ENCODE measurements at regions not wholly inside any gene's neighbourhood (a gene's known extent, or its start where the extent isn't known, plus 50 kb on each side); places are given as distances from the start of the nearest gene placed in this dataset.
A peak's percentile ranks its signal among the peaks of the same experiment; 100 is the strongest.
"Not testable (repeated sequence)": the region's sequence is repeated elsewhere in the genome, so short reads cannot be mapped to it uniquely, and the experiment has no call there.

DNA sequence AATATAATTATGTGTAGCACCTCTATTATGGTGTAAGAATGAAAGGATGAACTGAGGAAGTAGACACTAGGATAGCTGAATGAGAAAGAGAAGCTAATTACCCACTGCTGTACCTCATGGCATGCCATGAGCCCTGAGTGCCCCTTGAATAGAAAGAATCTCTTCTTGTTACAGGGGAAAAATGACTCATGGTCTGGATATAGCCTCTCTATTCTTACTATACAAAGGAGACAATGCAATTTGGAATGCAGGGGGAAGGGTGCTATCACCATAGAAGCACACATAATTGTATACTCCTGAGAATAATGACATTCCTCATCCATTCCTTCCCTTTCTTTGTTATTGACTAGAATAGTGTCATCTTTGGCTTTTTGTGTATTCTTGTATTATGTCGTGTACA, 385.2 kb downstream of the CDH7 start:
- DNase-seq: peak; percentile 82

DNA sequence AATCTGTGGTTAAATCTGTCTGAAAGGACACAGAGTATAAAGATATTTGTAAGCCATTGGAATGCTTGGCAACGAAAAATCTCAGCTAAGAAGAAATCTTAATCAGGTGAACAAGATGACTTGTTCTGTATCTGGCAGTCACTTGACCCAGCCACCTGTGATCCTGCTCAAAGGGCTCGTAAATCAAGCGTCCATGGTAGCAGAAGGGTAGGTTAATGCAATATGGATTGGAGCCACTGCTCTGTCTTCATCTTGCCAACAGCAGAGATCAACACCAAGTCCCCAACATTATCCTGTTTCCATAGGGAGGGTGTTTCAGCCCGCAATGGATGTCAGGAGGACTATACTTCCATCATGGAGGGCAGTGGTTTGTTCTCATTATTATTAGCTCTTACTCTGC, 378.4 kb downstream of the CDH7 start:
- DNase-seq: no peak

DNA sequence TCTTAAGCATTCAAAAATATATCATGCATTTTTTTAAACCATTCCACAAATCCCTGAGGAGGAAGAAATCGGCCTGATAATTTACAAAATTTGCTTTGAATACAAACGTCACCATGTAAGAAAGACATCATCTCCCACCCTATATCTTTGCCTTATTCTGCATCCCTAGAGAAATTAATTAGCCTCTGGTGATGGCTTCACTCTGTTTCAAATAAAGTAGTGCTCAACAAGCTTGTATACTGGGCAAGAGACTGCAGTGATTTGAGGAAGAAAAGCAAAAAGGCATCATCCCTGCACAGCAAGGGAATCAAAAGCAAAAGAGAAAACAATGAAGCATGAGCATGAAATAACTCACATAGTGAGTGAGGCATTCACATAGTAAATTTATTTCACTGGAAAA, 375.5 kb downstream of the CDH7 start:
- no peak for DNase-seq

DNA sequence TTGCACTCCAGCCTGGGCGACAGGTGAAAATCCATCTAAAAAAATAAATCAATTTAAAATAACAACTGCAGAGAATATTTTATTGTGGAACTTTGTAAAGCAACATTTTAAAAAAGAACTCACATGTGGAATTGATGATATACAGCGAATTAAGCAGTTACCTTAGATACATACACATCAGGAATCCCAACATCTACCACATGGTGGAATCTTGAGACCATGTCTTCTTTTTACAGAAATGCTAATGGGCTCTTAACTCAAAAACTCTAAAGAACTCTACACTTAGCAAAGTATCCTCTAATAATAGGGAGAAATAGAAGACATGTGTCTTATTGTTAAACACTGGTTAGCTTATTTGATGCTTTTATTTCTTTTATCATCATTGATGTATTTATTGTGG, 373.6 kb downstream of the CDH7 start:
- no peak for DNase-seq

DNA sequence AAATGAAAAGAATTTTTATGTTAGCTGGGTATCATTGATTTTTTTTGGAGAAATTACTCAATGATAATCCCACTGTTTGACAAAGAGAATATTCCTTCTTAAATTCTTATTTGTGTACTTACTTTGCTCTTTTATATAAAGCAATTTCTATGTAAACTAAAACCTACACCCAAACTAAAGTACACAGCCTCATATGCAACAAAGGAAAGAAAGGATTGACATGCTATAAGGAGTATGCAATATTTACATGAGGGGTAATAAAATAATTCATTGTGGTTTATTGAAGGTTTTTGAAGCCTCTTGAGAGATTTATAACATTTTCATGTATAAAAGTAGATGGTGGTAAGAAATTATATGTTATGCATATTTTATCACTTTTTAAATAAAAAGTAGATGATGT, 368.5 kb downstream of the CDH7 start:
- DNase-seq: no peak

DNA sequence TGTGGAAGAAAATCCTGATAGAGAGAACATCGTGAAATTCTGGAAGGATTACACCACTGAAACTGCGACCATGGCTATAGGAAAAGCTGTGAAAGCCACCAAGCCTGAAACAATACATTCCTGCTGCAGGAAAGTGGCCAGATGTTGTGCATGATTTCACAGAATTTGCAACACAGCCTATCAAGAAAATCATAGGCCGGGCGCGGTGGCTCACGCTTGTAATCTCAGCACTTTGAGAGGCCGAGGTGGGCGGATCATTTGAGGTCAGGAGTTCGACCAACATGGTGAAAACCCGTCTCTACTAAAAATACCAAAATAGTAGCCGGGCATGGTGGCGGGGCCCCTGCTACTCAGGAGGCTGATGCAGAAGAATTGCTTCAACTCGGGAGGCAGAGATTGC, 360.2 kb downstream of the CDH7 start:
- no peak for DNase-seq

DNA sequence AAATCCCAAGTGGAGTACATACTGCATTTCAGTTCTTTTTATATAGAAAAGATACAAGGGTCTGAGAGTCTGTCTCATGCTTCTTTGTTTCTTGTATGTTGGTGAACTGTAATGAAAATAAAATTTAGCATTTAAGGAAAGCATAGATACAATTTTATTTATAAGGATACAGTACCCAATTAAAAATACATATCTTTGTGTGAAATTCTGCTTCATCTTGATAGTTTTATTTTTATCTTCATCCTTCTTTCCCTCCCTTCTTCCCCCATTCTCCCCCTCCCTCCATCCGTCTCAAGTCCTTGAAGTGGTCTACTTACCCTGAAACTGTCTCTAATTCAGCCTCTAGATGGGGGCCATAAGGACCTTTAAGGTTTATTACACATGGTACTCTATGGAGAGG, 359.8 kb downstream of the CDH7 start:
- DNase-seq: peak; percentile 22

DNA sequence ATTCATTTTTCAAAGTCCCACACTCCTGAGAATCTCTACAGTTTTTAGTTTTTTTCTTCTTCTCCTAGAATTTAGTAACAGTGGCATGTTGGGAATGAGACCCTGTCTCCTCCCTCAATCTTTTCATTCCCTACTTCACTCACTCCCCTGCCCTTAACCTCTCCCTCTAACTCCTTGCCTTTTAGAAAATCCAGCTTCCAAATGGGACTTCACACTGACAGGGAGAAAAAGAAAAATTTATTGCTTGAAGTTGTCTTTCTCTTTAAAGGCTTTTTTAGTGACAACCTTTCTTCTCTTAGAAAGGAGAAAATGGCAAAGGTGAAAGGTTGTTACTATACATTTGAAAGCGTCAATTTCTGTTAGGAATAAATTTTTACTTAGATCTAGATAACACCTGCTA, 359.2 kb downstream of the CDH7 start:
- peak; percentile 26 for DNase-seq

DNA sequence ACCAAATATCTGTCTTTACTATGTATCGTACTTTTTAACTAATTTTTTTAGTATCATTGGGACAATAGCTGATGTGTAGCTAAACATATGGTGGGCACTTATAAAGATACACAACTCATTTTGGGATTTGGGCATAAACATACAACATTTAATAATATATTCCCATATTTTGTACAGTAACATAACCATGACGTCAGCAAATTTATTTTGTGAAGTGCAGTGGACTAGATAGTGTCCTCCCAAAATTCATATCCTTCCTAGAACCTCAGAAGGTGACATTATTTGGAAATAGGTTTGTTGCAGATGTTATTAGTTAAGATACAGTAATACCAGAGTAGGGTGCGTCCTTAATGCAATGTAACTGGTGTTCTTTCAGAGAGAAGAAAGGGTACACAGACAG, 356.7 kb downstream of the CDH7 start:
- DNase-seq: no peak

DNA sequence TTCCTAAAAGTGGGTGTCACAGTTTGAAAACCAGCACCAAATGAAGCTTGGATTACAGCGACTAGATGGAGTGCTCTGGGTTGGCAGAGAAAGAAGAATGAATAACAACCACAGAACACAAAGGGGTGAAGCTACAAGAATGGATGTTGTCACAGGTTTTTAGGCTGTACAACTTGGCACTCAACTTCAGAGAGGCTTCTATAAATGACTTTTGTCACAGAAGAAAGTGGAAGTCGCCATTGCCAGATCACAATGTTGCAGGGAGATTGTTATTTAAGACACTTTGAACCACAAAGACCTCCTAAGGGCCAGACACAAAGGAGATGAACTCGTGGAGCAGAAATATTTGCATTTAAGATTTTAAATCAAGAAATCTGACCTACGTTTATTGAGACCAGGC, 354.2 kb downstream of the CDH7 start:
- DNase-seq: no peak

DNA sequence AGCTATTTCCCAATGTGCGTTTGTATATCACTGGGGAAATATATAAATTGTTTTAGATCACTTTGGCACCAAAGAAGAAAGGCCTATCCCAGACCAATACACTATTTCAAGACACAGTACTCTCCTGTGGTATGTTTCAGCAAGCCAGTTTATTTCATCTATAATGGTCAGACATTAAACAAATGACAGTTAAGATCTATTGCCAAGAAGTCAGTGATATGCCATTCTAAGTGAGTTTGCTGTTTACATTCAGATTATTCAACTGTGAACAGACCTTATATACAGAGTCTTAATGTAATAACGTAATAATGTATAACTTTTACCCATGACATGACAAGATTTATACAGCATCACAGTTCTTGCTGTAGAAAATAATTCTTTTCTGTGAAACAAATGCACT, 352.7 kb downstream of the CDH7 start:
- no peak for DNase-seq

DNA sequence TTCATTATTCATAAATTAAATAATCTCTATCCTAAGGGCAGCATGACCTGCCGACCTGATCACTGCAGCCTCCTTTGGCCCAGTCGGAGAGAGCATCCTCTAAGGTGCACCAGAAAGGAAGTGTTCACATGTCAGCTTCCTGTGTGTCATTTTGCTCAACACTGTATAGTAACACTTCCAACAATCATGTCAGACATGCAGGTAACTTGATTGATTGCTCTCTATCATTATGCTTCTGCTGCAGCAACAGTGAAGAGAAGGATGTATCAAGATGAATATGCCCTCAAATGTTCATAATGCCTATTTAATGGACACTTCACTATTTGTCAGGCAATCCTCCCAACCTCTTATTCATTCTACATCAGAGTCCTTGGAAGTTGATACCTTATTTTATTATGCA, 332.3 kb downstream of the CDH7 start:
- DNase-seq: no peak

DNA sequence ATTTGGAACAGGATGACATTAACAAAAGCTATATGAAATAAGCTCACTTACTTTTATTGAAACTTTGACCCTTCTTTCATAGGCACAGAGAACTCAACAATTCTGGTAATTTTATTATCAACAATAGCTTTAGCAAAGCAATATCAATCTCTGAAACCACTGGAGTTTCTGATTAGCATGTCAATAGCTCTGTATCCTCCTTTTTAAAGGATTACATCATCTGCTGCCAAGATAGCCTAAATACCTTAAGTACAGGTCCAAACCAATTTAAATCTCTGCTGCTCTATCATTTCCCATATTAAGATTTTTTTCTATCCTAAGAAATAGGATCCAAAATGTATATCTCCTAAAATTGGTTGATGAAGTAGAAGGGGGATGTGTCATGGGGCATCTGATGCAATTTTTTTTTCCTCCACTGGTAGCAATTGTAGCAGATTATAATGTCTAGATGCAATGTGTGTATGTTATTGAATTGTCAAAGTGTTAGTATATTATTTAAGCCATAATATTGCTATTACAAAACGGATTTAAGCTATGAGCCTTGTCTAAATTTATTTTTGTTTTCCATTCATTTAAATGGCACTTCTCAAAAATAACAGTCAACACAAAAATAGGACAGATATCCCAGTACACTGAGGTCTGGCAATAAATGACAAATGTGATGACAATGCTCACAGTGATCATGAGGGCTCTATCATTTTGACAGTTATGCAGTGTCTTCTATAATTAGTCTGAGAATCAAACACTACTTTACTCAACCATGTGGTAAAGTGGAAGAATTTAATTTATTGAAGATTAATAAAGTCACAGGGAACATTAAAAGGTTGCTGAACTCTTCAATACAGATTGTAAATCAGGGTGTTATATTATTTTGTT, 328.4 kb downstream of the CDH7 start:
- no peak for DNase-seq

DNA sequence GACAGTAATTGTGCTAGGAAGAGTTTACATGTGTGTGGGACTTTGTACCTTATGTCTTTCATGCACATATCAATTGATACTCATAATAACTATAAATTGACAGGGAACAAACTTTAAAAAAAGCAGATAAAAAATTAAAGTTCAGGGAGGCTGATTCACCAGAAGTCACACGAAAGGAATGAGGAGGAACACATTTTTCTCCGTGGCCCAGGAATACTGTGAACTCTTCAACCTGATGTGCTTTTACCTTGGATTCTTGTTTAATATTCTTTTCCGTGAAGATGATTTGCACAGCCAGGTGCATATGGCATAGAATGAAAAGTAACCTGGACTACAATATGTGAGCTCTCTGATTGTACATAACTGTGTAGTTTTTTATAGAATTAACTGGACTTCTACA, 326.3 kb downstream of the CDH7 start:
- no peak for DNase-seq

DNA sequence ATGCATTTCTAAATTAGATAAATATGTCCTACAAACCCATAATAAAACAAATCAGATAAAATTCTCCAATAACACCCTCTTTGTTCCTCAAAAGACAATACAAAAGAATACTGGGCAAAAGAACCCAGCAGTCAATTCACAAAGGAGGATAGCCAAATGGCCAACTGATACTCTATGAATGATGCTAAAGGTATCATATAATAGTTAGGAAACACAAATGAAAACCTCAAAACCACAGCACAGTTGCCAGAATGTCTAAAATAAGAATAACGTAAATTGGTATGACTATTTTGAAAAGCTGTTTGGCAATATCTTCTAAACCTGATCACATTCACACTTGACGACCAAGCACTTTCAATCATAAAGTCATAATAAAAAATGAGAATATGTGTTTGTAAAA, 315.4 kb downstream of the CDH7 start:
- DNase-seq: no peak

DNA sequence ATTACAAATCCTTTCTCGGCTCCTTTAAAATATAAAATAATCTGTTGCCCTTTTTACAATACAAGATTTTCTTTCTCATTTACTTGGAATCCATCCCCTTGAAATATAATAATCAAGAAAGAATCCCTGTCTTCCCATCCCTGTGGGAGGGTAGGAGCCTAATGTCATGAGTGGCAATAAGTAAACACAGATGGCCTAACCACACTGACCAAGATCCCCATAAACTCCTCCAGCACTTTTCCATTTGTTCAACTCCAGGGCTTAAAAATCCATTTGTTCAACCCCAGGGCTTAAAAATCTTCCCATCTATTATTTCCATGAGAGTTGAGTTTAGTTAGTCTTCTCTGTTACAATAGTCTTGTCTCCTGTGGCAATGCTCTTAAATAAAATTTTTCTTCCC, 297.6 kb downstream of the CDH7 start:
- no peak for DNase-seq

DNA sequence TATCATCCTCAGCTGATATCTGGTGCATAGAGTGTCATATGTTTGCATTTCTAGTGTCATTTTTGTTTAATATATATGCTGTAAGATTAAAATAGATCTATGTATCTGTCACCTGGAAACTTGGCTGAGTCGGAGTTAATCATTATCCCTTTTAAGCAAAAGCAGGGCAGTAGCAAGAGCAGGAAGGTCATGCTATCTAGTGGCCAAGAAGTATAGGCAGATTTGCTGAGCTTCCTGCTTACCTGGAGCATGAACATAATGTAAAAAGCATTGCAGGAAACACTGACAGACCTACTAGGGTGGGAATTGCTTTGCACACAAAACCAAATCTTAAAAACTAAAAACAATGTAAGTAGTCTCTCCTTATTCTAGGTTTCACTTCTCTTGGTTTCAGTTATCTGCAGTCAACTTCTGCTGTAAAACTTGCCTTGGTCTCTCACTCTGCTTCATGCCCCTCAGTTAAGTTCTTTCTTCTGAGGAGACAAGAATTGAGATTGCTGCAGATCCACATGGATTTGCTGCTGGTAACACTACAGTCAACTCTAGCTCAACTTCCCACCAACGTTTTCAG, 295.3 kb downstream of the CDH7 start:
- DNase-seq: no peak

DNA sequence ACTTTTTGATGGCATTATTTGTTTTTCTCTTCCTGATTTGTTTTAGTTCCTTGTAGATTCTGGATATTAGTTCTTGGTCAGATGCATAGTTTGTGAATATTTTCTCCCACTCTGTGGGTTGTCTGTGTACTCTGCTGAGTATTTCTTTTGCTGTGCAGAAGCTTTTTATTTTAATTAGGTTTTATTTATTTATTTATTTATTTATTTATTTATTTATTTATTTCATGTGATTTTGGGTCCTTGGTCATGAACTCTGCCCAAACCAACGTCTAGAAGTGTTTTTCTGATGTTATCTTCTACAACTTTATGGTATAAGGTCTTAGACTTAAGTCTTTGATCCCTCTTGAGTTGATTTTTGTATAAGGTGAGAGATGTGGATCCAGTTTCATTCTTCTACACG, 292.2 kb downstream of the CDH7 start:
- DNase-seq: no peak

DNA sequence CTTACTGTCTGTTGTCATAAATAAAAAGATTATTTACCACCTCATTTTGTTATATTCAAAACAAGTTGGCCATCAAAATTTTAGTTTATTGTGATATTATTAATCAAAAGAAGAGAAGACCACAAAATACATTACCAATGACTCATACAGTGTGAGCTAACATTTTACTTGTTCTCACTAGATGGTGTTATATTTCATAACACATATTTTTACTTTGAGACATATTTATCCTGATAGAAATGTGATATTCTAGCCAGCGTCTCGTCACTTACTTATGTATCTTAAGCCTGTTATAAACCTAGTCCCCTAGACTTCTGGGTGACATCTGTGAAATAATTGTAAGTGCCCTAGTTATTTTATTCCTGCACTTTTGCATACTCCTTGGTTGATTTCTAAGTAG, 263.2 kb downstream of the CDH7 start:
- no peak for DNase-seq

DNA sequence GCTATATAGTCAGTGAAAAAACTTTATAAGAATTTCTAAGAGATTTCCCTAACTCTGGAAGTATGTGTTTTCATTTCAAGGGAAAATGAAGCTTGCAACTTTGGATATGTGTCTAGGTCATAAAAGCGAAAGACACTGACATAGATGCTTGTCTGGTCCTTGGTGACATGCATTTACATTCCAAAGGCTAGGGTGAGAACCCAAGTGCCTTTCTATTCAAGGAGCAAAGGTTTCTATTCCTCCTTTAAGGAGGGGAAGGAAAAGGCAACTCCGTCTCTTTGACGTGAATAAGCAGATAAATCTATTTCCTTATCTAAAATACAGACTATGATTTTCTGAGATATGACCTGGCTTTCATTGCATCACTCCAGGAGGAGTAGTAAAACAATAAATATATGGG, 261.1 kb downstream of the CDH7 start:
- no peak for DNase-seq

DNA sequence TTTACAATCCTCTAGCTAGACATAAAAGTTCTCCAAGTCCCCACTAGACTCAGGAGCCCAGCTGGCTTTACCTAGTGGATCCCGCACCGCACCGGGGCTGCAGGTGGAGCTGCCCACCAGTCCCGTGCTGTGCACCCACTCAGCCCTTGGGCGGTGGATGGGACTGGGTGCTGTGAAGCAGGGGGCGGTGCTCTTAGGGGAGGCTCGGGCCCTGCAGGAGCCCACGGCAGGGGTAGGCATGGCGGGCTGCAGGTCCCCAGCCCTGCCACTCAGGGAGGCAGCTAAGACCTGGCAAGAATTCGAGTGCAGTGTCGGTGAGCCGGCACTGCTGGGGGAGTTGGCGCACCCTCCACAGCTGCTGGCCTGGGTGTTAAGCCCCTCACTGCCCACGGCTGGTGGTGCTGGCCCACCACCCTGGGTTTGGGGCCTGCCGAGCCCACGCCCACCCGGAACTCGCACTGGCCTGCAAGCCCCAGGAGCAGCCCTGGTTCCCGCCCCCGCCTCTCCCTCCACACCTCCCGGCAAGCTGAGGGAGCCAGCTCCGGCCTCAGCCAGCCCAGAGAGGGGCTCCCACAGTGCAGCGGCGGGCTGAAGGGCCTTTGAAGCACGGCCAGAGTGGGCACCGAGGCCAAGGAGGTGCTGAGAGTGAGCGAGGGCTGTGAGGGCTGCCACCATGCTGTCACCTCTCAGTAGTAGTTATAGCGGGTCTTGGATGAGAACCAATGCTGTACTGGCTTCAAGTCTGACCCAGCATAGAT, 255.2 kb downstream of the CDH7 start:
- DNase-seq: no peak

DNA sequence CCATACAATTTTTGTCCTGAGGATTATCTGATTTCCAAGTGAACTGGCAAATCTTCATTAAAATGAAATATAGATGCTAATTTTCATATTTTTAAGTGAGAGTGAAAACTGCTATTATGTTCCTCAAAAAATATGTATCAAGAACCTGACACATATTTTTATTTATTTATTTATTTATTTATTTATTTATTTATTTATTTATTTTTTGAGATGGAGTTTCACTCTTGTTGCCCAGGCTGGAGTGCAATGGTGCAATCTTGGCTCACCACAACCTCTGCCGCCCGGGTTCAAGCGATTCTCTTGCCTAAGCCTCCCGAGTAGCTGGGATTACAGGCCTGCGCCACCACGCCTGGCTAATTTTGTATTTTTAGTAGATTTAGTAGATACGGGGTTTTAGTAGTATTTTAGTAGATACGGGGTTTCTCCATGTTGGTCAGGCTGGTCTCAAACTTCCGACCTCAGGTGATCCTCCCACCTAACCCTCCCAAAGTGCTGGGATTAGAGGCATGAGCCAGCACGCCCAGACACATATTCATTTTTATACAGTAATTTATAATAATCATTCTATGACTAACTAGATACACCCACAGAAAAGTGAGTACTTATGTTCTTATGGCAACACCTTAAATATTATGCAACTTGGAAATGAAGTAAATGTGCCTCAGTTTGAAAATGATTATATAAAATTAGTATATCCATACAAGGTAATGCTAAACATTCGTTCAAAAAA, 248.3 kb downstream of the CDH7 start:
- DNase-seq: not testable (repeated sequence)

DNA sequence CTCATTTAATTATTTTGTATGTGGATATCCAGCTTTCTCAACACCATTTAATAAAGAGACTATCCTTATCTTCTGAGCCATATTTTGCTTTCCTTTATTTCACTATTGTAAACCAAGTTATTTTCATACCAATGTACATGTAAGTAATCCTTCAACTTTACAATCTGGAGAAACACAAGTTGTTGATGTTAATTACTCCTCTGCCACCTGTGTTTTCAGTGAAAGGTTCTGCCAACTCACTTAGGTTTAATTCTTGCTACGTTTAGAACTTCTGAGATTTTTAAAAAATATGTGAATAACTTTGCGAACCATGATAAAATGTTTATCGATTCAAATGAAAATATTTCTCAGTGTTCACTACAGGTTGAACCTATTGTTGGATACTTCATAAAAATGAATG, 244.4 kb downstream of the CDH7 start:
- DNase-seq: no peak

DNA sequence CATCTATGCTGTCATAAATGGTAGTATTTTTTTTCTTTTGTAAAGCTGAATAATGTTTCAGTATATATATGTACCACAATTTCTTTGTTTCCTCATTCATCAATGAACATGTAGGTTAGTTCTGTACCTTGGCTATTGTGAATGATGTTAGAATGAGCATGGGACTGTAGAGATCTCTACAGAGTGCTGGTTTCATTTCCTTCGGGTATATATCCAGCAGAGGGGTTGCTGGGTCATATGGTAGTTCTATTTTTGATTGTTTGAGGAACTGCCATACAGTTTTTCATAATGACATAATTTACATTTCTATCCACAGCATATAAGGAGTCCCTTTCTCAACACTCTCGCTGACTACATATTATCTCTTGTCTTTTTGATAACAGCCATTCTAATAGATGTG, 243.5 kb downstream of the CDH7 start:
- no peak for DNase-seq

All from NCI-H2227 treated with DMSO at 0.1 percent for 48 hours (cell line).